ENCODE measurements at regions not wholly inside any gene's neighbourhood (a gene's known extent, or its start where the extent isn't known, plus 50 kb on each side); places are given as distances from the start of the nearest gene placed in this dataset.

DNA sequence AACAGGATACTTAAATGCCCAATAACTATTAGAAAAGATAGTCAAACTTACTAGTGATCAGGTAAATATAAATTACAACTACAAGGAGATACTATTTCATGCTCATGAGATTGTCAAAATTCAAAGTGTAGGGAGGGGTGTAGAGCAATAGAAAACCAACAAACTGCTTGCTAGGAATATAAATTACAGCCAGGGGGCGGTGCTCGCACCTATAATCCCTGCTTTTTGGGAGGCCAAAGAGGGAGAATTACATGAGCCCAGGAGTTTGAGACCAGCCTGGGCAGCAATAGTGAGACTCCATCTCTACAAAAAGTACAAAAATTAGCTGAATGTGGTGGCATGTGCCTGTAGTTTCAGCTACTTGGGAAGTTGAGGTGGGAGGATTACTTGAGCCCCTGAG is 556.5 kb upstream of the NR3C2 start:
- WGBS, 2 donors: 80 to 81% methylated on average over 2 of the region's 2 CpGs
- Histone ChIP-seq H3K27me3 (ENCODE audit: control insufficient read depth in 1 of 2, insufficient read depth in 2 of 2, low read length in 2 of 2) (no peaks in the 10 kb centered on the region), H3K27ac (ENCODE audit: low read depth in 2 of 2, low read length in 1 of 2) (no peak overlapping the region), H3K4me1 (ENCODE audit: control insufficient read depth in 2 of 2, insufficient read depth in 2 of 2, low read length in 1 of 2) (no peaks in the 10 kb centered on the region), H3K4me3 (ENCODE audit: low read depth in 1 of 2, low read length in 2 of 2) (no peak overlapping the region), H3K36me3 (ENCODE audit: control insufficient read depth in 2 of 2, insufficient read depth in 2 of 2, low read length in 1 of 2) (no peaks in the 10 kb centered on the region), H3K9me3 (ENCODE audit: control insufficient read depth in 2 of 2, insufficient read depth in 1 of 2, low read depth in 1 of 2, low read length in 1 of 2) (no peaks in the 10 kb centered on the region)

DNA sequence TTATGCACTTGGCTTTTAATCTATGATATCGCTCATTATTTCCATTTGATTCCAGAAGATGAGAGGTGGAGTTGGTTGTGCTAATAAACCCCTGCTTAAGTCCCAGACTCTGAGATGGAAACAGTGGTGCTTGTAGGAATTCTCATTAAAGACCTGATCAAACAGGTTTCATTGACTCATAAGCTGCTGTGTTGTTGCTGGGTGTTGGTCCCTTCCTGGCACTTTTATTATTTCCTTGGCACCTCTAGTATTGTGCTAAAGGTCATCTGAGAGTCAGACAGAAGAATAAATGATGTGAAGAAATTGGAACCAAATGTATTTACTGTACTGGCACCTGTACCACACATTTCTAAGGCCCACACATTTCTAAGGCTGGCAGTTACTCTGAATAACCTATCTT is 544.7 kb upstream of the NR3C2 start:
- Histone ChIP-seq H3K36me3 (ENCODE audit: control insufficient read depth in 2 of 2, insufficient read depth in 2 of 2, low read length in 1 of 2) (no peaks in the 10 kb centered on the region), H3K27me3 (ENCODE audit: control insufficient read depth in 1 of 2, insufficient read depth in 2 of 2, low read length in 2 of 2) (no peaks in the 10 kb centered on the region), H3K4me3 (ENCODE audit: low read depth in 1 of 2, low read length in 2 of 2) (no peak overlapping the region), H3K27ac (ENCODE audit: low read depth in 2 of 2, low read length in 1 of 2) (peak overlapping the region; percentile 58 to 87), H3K4me1 (ENCODE audit: control insufficient read depth in 2 of 2, insufficient read depth in 2 of 2, low read length in 1 of 2) (no peaks in the 10 kb centered on the region), H3K9me3 (ENCODE audit: control insufficient read depth in 2 of 2, insufficient read depth in 1 of 2, low read depth in 1 of 2, low read length in 1 of 2) (no peaks in the 10 kb centered on the region)
- WGBS, 2 donors: 29 to 43% methylated on average over 1 of the region's 1 CpG

DNA sequence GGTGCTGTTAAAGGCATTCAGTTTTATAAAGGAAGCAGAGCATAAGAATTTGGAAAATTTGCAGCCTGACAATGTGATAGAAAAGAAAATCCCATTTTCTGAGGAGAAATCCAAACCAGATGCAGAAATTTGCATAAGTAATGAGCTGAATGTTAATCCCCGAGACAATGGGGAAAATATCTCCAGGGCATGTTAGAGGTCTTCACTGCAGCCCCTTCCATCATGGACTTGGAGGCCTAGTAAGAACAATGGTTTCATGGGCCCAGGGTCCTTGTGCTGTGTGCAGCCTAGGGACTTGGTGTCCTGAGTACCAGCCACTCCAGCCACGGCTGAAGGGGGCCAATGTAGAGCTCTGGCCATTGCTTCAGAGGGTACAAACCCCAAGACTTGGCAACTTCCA is 542.7 kb upstream of the NR3C2 start:
- H3K4me3 ChIP-seq (ENCODE audit: low read depth in 1 of 2, low read length in 2 of 2): no peak overlapping the region
- 84 to 93% methylated on average over 2 of the region's 2 CpGs for WGBS, 2 donors

DNA sequence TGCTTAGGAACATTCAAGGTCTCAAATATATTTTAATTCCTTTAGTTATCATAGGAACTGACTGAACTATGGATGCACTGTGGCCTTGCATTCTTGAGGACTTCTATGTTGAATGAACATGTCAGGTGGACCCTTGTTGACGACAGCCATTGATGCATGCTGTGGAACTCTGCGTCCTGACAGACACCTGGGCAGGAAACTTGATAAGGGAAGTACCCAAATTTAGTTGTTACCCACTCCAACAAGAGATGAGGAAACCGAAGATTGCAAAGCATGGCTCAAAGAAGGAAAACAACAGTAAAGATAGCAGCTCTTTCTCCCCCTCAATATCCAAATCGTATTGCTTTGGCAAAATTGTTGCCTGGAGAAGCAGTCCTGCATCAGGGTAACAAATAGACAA is 540.0 kb upstream of the NR3C2 start:
- Histone ChIP-seq H3K4me1 (ENCODE audit: control insufficient read depth in 2 of 2, insufficient read depth in 2 of 2, low read length in 1 of 2) (no peaks in the 10 kb centered on the region), H3K9me3 (ENCODE audit: control insufficient read depth in 2 of 2, insufficient read depth in 1 of 2, low read depth in 1 of 2, low read length in 1 of 2) (no peaks in the 10 kb centered on the region), H3K27ac (ENCODE audit: low read depth in 2 of 2, low read length in 1 of 2) (no peak overlapping the region), H3K27me3 (ENCODE audit: control insufficient read depth in 1 of 2, insufficient read depth in 2 of 2, low read length in 2 of 2) (no peaks in the 10 kb centered on the region), H3K4me3 (ENCODE audit: low read depth in 1 of 2, low read length in 2 of 2) (no peak overlapping the region), H3K36me3 (ENCODE audit: control insufficient read depth in 2 of 2, insufficient read depth in 2 of 2, low read length in 1 of 2) (no peaks in the 10 kb centered on the region)
- WGBS, 2 donors: 73 to 78% methylated on average over 4 of the region's 4 CpGs

More for the DNA sequence above, 542.7 kb upstream of the NR3C2 start:
- Histone ChIP-seq H3K9me3 (ENCODE audit: control insufficient read depth in 2 of 2, insufficient read depth in 1 of 2, low read depth in 1 of 2, low read length in 1 of 2) (no peaks in the 10 kb centered on the region), H3K27me3 (ENCODE audit: control insufficient read depth in 1 of 2, insufficient read depth in 2 of 2, low read length in 2 of 2) (no peaks in the 10 kb centered on the region), H3K36me3 (ENCODE audit: control insufficient read depth in 2 of 2, insufficient read depth in 2 of 2, low read length in 1 of 2) (no peaks in the 10 kb centered on the region), H3K4me1 (ENCODE audit: control insufficient read depth in 2 of 2, insufficient read depth in 2 of 2, low read length in 1 of 2) (no peaks in the 10 kb centered on the region), H3K27ac (ENCODE audit: low read depth in 2 of 2, low read length in 1 of 2) (no peak overlapping the region)

DNA sequence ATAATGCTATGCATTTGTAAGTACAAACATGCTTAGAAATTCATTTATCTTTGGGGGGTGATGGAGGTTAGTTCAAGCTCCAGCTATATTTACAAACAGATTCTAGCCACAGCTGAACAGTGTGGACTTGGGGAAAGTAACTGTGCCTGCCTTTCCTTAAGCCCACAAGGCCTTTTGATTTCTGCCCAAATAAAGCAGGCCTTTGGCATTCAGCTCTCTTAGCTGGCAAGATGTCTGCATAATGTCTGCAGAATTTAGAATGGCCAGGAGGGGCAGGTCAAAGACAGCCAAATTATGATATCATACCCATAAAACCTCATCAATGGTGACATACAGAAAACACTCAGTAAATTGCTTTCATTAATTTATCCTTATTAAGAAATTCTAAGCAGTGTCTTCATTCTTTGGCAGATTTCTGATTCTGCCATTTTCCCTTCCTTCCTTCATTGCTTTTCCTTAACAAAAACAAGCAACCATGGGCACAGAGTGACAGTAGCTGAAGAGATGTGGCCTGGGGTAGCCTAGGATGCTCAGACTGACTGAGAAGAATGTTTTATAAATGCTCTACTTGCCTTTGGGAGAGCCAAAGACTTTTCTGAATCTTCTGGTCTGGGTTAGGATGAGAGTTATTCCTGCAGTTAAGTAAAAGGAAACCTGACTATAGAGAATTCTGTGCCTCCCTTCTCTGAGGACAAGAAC is 538.7 kb upstream of the NR3C2 start:
- H3K36me3 ChIP-seq (ENCODE audit: control insufficient read depth in 2 of 2, insufficient read depth in 2 of 2, low read length in 1 of 2): no peaks in the 10 kb centered on the region
- no peak overlapping the region for H3K4me3 ChIP-seq (ENCODE audit: low read depth in 1 of 2, low read length in 2 of 2)
- H3K27ac ChIP-seq (ENCODE audit: low read depth in 2 of 2, low read length in 1 of 2): no peak overlapping the region
- no peaks in the 10 kb centered on the region for H3K4me1 ChIP-seq (ENCODE audit: control insufficient read depth in 2 of 2, insufficient read depth in 2 of 2, low read length in 1 of 2)
- no peaks in the 10 kb centered on the region for H3K9me3 ChIP-seq (ENCODE audit: control insufficient read depth in 2 of 2, insufficient read depth in 1 of 2, low read depth in 1 of 2, low read length in 1 of 2)
- no peaks in the 10 kb centered on the region for H3K27me3 ChIP-seq (ENCODE audit: control insufficient read depth in 1 of 2, insufficient read depth in 2 of 2, low read length in 2 of 2)

DNA sequence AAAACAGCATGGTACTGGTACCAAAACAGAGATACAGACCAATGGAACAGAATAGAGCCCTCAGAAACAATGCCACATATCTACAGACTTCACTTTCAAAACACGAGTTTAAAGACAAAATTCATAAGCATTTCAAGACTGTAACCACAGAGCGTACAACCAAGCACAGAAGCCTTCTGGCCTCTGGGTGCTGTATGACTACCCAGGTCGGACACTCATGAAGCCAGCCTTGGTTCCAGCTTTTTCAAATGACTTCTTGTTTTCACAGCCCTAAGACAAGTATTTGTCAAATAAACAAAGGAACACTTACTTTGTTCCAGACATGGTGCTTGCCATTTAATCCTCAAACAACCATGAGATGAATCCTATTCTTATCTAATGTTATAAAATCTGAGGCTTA is 536.1 kb upstream of the NR3C2 start:
- WGBS, 2 donors: 81 to 83% methylated on average over 3 of the region's 3 CpGs
- Histone ChIP-seq H3K9me3 (ENCODE audit: control insufficient read depth in 2 of 2, insufficient read depth in 1 of 2, low read depth in 1 of 2, low read length in 1 of 2) (no peaks in the 10 kb centered on the region), H3K27ac (ENCODE audit: low read depth in 2 of 2, low read length in 1 of 2) (no peak overlapping the region), H3K27me3 (ENCODE audit: control insufficient read depth in 1 of 2, insufficient read depth in 2 of 2, low read length in 2 of 2) (no peaks in the 10 kb centered on the region), H3K4me3 (ENCODE audit: low read depth in 1 of 2, low read length in 2 of 2) (no peak overlapping the region), H3K4me1 (ENCODE audit: control insufficient read depth in 2 of 2, insufficient read depth in 2 of 2, low read length in 1 of 2) (no peaks in the 10 kb centered on the region), H3K36me3 (ENCODE audit: control insufficient read depth in 2 of 2, insufficient read depth in 2 of 2, low read length in 1 of 2) (no peaks in the 10 kb centered on the region)

DNA sequence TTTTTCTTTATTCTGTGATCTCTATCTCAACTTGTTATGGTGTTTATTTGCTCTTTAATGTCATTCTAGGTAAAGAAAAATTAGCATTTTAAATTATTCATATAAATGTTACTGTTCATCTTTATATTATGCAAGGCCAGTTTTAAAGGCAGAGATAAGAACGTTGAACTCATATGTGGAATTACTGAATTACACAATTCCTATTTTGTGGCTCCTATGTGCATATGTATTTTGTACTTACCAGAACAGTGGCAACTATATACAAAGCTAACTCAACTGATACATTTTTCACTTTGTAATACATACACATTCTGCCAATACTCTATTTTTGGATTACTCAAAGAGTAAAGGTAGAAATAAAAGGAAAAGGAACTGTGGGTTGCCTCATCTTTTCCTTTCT is 533.2 kb upstream of the NR3C2 start:
- Histone ChIP-seq H3K9me3 (ENCODE audit: control insufficient read depth in 2 of 2, insufficient read depth in 1 of 2, low read depth in 1 of 2, low read length in 1 of 2) (no peaks in the 10 kb centered on the region), H3K4me1 (ENCODE audit: control insufficient read depth in 2 of 2, insufficient read depth in 2 of 2, low read length in 1 of 2) (no peaks in the 10 kb centered on the region), H3K4me3 (ENCODE audit: low read depth in 1 of 2, low read length in 2 of 2) (no peak overlapping the region), H3K27ac (ENCODE audit: low read depth in 2 of 2, low read length in 1 of 2) (no peak overlapping the region), H3K36me3 (ENCODE audit: control insufficient read depth in 2 of 2, insufficient read depth in 2 of 2, low read length in 1 of 2) (no peaks in the 10 kb centered on the region), H3K27me3 (ENCODE audit: control insufficient read depth in 1 of 2, insufficient read depth in 2 of 2, low read length in 2 of 2) (no peaks in the 10 kb centered on the region)
- WGBS, 2 donors: 75 to 87% methylated on average over 1 of the region's 1 CpG

DNA sequence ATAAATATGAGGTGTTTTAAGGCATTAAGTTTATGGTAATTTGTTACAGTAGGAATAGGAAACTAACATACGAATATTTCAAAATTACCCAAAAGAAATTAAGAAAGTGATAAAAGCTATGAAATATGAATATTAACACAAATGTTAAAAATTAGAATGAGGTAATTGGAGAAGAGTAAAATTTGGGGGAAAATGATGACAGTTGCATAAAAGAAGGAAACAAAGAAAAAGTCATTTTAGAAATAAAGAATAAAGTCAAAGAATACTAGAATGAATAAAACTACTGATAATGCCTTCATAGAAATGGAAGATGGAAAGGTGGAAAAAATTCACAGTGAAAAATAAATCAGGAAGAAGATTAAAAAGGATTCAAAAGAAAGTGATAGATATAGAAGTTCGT is 522.9 kb upstream of the NR3C2 start:
- H3K27me3 ChIP-seq (ENCODE audit: control insufficient read depth in 1 of 2, insufficient read depth in 2 of 2, low read length in 2 of 2): no peaks in the 10 kb centered on the region
- H3K27ac ChIP-seq (ENCODE audit: low read depth in 2 of 2, low read length in 1 of 2): no peak overlapping the region
- no peaks in the 10 kb centered on the region for H3K9me3 ChIP-seq (ENCODE audit: control insufficient read depth in 2 of 2, insufficient read depth in 1 of 2, low read depth in 1 of 2, low read length in 1 of 2)
- no peak overlapping the region for H3K4me3 ChIP-seq (ENCODE audit: low read depth in 1 of 2, low read length in 2 of 2)
- 91 to 92% methylated on average over 2 of the region's 2 CpGs for WGBS, 2 donors
- H3K36me3 ChIP-seq (ENCODE audit: control insufficient read depth in 2 of 2, insufficient read depth in 2 of 2, low read length in 1 of 2): no peaks in the 10 kb centered on the region
- H3K4me1 ChIP-seq (ENCODE audit: control insufficient read depth in 2 of 2, insufficient read depth in 2 of 2, low read length in 1 of 2): no peaks in the 10 kb centered on the region

DNA sequence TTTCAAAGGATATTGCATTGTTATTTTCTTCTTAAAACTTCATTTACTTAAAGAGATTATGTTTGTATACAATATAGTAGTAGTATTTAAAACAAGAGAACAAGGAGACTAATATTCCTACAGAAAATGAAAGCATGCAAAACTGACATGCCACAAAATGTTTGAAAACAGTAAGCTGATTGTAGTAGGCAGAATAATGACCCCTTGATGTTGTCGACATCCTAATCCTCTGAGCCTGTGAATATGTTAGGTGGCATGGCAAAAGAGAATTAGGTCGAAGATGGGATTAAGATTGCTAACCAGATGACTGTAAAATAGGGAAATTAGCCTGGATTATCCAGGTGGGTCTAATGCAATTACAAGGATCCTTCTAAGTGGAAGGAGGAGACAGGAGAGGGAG is 522.2 kb upstream of the NR3C2 start:
- no peak overlapping the region for H3K4me3 ChIP-seq (ENCODE audit: low read depth in 1 of 2, low read length in 2 of 2)
- H3K27ac ChIP-seq (ENCODE audit: low read depth in 2 of 2, low read length in 1 of 2): no peak overlapping the region
- no peaks in the 10 kb centered on the region for H3K36me3 ChIP-seq (ENCODE audit: control insufficient read depth in 2 of 2, insufficient read depth in 2 of 2, low read length in 1 of 2)
- no peaks in the 10 kb centered on the region for H3K9me3 ChIP-seq (ENCODE audit: control insufficient read depth in 2 of 2, insufficient read depth in 1 of 2, low read depth in 1 of 2, low read length in 1 of 2)
- H3K4me1 ChIP-seq (ENCODE audit: control insufficient read depth in 2 of 2, insufficient read depth in 2 of 2, low read length in 1 of 2): no peaks in the 10 kb centered on the region
- 49 to 55% methylated on average over 2 of the region's 2 CpGs for WGBS, 2 donors
- no peaks in the 10 kb centered on the region for H3K27me3 ChIP-seq (ENCODE audit: control insufficient read depth in 1 of 2, insufficient read depth in 2 of 2, low read length in 2 of 2)

DNA sequence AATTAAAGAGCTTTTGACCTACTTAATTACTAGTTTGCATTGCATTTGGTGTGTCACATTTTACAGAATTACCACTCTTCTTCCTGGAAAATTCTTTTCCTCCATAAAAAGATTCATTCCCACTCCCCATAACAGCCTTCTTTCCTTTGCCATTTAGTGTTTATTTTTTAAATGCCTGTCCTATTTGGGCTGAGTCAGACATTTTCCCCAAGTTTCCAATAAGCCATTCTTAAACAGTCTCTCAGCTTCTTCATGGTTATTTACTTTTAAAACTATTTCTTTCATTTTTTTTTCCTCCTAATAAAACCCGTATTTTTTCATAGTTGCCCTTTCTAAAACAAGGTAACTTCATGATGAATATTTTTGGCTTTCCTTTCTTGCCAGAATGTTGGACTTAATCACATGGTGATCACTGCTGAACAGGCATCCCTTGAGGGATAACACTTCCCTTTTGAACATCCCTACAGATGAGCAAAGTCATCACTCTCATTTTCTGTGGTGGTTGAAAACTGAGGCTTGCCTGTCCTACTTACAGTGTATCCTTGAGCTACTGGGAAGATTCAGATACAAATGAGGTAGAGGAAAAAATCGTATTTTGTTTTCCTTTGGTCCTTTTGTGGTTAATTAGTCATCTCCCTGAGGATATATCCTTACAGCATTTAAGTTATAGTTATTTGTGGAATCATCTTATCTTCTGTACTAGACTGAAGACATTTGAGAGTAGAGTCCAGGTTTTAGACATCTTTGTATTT is 520.5 kb upstream of the NR3C2 start:
- H3K4me3 ChIP-seq (ENCODE audit: low read depth in 1 of 2, low read length in 2 of 2): no peak overlapping the region
- H3K4me1 ChIP-seq (ENCODE audit: control insufficient read depth in 2 of 2, insufficient read depth in 2 of 2, low read length in 1 of 2): no peaks in the 10 kb centered on the region
- H3K9me3 ChIP-seq (ENCODE audit: control insufficient read depth in 2 of 2, insufficient read depth in 1 of 2, low read depth in 1 of 2, low read length in 1 of 2): no peaks in the 10 kb centered on the region
- H3K36me3 ChIP-seq (ENCODE audit: control insufficient read depth in 2 of 2, insufficient read depth in 2 of 2, low read length in 1 of 2): no peaks in the 10 kb centered on the region
- 30 to 50% methylated on average over 2 of the region's 2 CpGs for WGBS, 2 donors
- H3K27ac ChIP-seq (ENCODE audit: low read depth in 2 of 2, low read length in 1 of 2): no peak overlapping the region
- no peaks in the 10 kb centered on the region for H3K27me3 ChIP-seq (ENCODE audit: control insufficient read depth in 1 of 2, insufficient read depth in 2 of 2, low read length in 2 of 2)
